Keratinocyte (primary cell): ENCODE measurements at regions not wholly inside any gene's neighbourhood (a gene's known extent, or its start where the extent isn't known, plus 50 kb on each side); places are given as distances from the start of the nearest gene placed in this dataset.

ENCODE experiments used
- DNase-seq: peaks from one replicate; pipeline ENCODE4 v3.0.0-alpha.2; 2011; ENCODE audit warnings: low read depth, missing footprints, low spot score
- FAIRE-seq: peaks from 2 replicates; lab custom pipeline; 2011; peaks lifted over from hg19 to GRCh38; lab: Jason Lieb, UNC
- H2AFZ ChIP-seq: 2 replicates; pipeline ENCODE4 v1.6.0; 2012; ENCODE audit warnings: low read length, control low read depth, inconsistent platforms; ENCODE audit not compliant: control insufficient read depth
- H3K27ac ChIP-seq: 2 replicates; pipeline ENCODE4 v1.5.1; 2011; ENCODE audit warnings: low read length; ENCODE audit not compliant: control insufficient read depth, insufficient read depth
- H3K27me3 ChIP-seq: 3 replicates; pipeline ENCODE4 v1.6.0; 2011; ENCODE audit warnings: low read length; ENCODE audit not compliant: control insufficient read depth, insufficient read depth; ENCODE audit errors: extremely low read depth
- H3K36me3 ChIP-seq, 2 experiments: 2 replicates in 1 of 2; 3 replicates in 1 of 2; pipeline ENCODE4 v1.5.1; 2011; ENCODE audit warnings: low read length in 2 of 2, mild to moderate bottlenecking in 1 of 2; ENCODE audit not compliant: control insufficient read depth in 2 of 2, insufficient read depth in 2 of 2; ENCODE audit errors: extremely low read depth in 1 of 2
- H3K4me1 ChIP-seq: 3 replicates; pipeline ENCODE4 v1.5.1; 2011; ENCODE audit warnings: low read length; ENCODE audit not compliant: control insufficient read depth, insufficient read depth; ENCODE audit errors: extremely low read depth
- H3K4me2 ChIP-seq: 3 replicates; pipeline ENCODE4 v1.6.0; 2011; ENCODE audit warnings: low read depth, low read length; ENCODE audit not compliant: control insufficient read depth, insufficient read depth; ENCODE audit errors: extremely low read depth
- H3K4me3 ChIP-seq, 3 experiments: fragments of 200-600 bp in 1 of 3; sonication (generic) in 1 of 3; 2 replicates in 2 of 3; 3 replicates in 1 of 3; pipeline ENCODE4 v1.5.1; 2011 to 2016; ENCODE audit warnings: low read length in 3 of 3, mild to moderate bottlenecking in 3 of 3, control low read depth in 2 of 3, inconsistent platforms in 1 of 3, low read depth in 1 of 3, mixed read lengths in 1 of 3, mixed run types in 1 of 3, moderate library complexity in 1 of 3; ENCODE audit not compliant: control insufficient read depth in 2 of 3, insufficient read depth in 2 of 3; ENCODE audit errors: extremely low read depth in 1 of 3
- H3K79me2 ChIP-seq: 2 replicates; pipeline ENCODE4 v1.6.0; 2012; ENCODE audit warnings: low read length; ENCODE audit not compliant: control insufficient read depth, insufficient read depth
- H3K9ac ChIP-seq: 3 replicates; pipeline ENCODE4 v1.6.0; 2011; ENCODE audit warnings: low read length; ENCODE audit not compliant: control insufficient read depth, insufficient read depth; ENCODE audit errors: extremely low read depth
- H3K9me1 ChIP-seq: 3 replicates; pipeline ENCODE4 v1.6.0; 2011; ENCODE audit warnings: low read length; ENCODE audit not compliant: control insufficient read depth, insufficient read depth; ENCODE audit errors: extremely low read depth
- H3K9me3 ChIP-seq: 2 replicates; pipeline ENCODE4 v1.5.1; 2012; ENCODE audit warnings: low read depth, low read length; ENCODE audit not compliant: control insufficient read depth
- H4K20me1 ChIP-seq: 3 replicates; pipeline ENCODE4 v1.6.0; 2011; ENCODE audit warnings: low read length; ENCODE audit not compliant: control insufficient read depth, insufficient read depth; ENCODE audit errors: extremely low read depth
- EZH2 ChIP-seq: IDR thresholded peaks from one replicate; pipeline ENCODE4 v1.6.1; 2012; ENCODE audit warnings: inconsistent platforms, mild to moderate bottlenecking, low read length, moderate library complexity
- dilution Hi-C: fragments of 300-500 bp; cut with MboI; formaldehyde crosslinking; loops from one replicate; pipeline ENCODE4 v1.7.0; 2020; ENCODE audit warnings: low sequenced_read_pairs; ENCODE audit not compliant: extremely low pct_ligation_motif_present
- TF ChIP-seq, protein P1 (sequence below), 3 experiments: IDR thresholded peaks in 1 of 3; conservative IDR thresholded peaks in 1 of 3; optimal IDR thresholded peaks in 1 of 3; 2 replicates in 2 of 3; 3 replicates in 1 of 3; pipeline versions ENCODE3 to v1.5.1; 2011; ENCODE audit warnings: low read length in 3 of 3, mild to moderate bottlenecking in 3 of 3, moderate library complexity in 2 of 3, control low read depth in 1 of 3, inconsistent platforms in 1 of 3; ENCODE audit not compliant: insufficient read depth in 2 of 3; ENCODE audit errors: extremely low read depth in 1 of 3

DNA sequence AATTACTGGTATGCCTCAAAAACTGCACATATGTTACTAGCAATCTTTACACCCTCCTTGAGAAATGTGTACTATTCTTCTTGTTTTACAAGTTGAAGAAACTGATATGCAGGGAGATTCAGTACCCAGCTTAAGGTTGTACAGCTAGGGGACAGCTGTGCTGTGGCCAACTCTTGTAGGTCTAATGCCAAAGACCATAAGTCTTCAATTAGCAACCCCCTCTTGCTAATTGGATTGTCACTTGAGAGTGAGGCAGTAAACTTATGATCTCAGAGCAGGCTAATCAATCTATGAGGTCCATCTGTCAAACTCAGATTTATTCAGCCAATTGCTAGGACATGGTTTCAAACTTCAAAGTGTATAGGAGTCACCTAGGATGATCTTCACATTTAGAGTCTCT is 492.0 kb upstream of the USP24 start:
- H3K4me2 ChIP-seq: no peak overlapping the region
- H3K79me2 ChIP-seq: no peaks in the 10 kb centered on the region
- H4K20me1 ChIP-seq: no peaks in the 10 kb centered on the region
- H3K9ac ChIP-seq: no peak overlapping the region
- H3K27me3 ChIP-seq: no peaks in the 10 kb centered on the region
- H3K27ac ChIP-seq: no peak overlapping the region
- H3K9me1 ChIP-seq: no peaks in the 10 kb centered on the region
- DNase-seq: no peak
- H3K4me3 ChIP-seq: no peak overlapping the region
- no peak for TF ChIP-seq EZH2
- TF ChIP-seq, protein P1, sequence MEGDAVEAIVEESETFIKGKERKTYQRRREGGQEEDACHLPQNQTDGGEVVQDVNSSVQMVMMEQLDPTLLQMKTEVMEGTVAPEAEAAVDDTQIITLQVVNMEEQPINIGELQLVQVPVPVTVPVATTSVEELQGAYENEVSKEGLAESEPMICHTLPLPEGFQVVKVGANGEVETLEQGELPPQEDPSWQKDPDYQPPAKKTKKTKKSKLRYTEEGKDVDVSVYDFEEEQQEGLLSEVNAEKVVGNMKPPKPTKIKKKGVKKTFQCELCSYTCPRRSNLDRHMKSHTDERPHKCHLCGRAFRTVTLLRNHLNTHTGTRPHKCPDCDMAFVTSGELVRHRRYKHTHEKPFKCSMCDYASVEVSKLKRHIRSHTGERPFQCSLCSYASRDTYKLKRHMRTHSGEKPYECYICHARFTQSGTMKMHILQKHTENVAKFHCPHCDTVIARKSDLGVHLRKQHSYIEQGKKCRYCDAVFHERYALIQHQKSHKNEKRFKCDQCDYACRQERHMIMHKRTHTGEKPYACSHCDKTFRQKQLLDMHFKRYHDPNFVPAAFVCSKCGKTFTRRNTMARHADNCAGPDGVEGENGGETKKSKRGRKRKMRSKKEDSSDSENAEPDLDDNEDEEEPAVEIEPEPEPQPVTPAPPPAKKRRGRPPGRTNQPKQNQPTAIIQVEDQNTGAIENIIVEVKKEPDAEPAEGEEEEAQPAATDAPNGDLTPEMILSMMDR (optimal IDR thresholded peaks at IDR 0.05 in 1 of 3, IDR thresholded peaks at IDR 0.05 in 1 of 3, conservative IDR thresholded peaks at IDR 0.05 in 1 of 3; ENCODE audit: extremely low read depth in 1 of 3, insufficient read depth in 2 of 3, low read length in 3 of 3): no peak
- no peaks in the 10 kb centered on the region for H3K9me3 ChIP-seq
- H3K36me3 ChIP-seq: no peaks in the 10 kb centered on the region
- dilution Hi-C loops: no loop called here
- H3K4me1 ChIP-seq: no peaks in the 10 kb centered on the region
- no peak overlapping the region for H2AFZ ChIP-seq
- FAIRE-seq: no peak

DNA sequence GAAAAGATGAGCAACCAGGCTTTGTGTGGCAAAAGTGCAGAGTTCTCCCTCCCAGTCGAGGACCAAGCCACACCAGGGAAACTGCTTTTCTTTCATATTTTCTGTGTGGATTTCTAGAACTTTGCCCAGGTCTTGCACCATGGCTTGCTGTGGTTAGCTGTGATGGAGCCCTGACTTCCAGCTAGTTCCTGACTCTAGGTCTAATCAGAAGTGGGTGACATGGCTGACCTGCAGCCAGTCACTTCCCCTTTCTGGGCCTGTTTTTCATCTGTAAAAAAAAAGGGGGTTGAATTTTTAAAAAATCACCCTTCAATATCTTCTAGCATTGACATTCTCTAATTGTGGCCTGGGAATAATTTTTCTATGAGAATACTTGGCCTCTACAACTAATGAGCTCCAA is 491.2 kb upstream of the USP24 start:
- Histone ChIP-seq H4K20me1 (no peaks in the 10 kb centered on the region), H3K4me3 (no peak overlapping the region), H3K9me1 (no peaks in the 10 kb centered on the region), H3K36me3 (no peaks in the 10 kb centered on the region), H3K27ac (no peak overlapping the region), H3K9ac (no peak overlapping the region), H2AFZ (no peak overlapping the region), H3K4me2 (no peak overlapping the region), H3K9me3 (no peaks in the 10 kb centered on the region), H3K4me1 (no peaks in the 10 kb centered on the region), H3K27me3 (no peaks in the 10 kb centered on the region), H3K79me2 (no peaks in the 10 kb centered on the region)
- dilution Hi-C loops: no loop called here
- TF ChIP-seq, protein P1 (optimal IDR thresholded peaks at IDR 0.05 in 1 of 3, IDR thresholded peaks at IDR 0.05 in 1 of 3, conservative IDR thresholded peaks at IDR 0.05 in 1 of 3; ENCODE audit: extremely low read depth in 1 of 3, insufficient read depth in 2 of 3, low read length in 3 of 3): no peak
- TF ChIP-seq EZH2: no peak
- FAIRE-seq (no peak), DNase-seq (no peak)
